WTC11 (cell line): ENCODE measurements at regions not wholly inside any gene's neighbourhood (a gene's known extent, or its start where the extent isn't known, plus 50 kb on each side); places are given as distances from the start of the nearest gene placed in this dataset.

Experiments
- ATAC-seq: fragments of 200-7000 bp; cut with Tn5 transposase; 2 replicates; pipeline ENCODE4 v1.10.0; 2021; ENCODE audit warnings: mild to moderate bottlenecking, moderate library complexity
- CTCF ChIA-PET: fragments of 300-600 bp; sonication (Branson Sonifier 250); formaldehyde crosslinking; loops from one replicate; lab custom pipeline; 2021; ENCODE audit warnings: antibody characterized with exemption; lab: Charles Lee
- POLR2A ChIA-PET: fragments of 350-600 bp; sonication (Branson Sonifier 250); formaldehyde crosslinking; loops from one replicate; lab custom pipeline; 2021; ENCODE audit warnings: antibody characterized with exemption; lab: Charles Lee
- DNase-seq: peaks from one replicate; pipeline ENCODE4 v3.0.0; 2021; ENCODE audit warnings: low spot score
- H3K27ac Mint-ChIP-seq: 2 replicates; pipeline ENCODE4 v1.8.0; 2021; ENCODE audit warnings: mixed read lengths
- H3K27me3 Mint-ChIP-seq: 2 replicates; pipeline ENCODE4 v1.8.0; 2021; ENCODE audit warnings: low read depth, mild to moderate bottlenecking, moderate library complexity, mixed read lengths
- H3K36me3 Mint-ChIP-seq: 2 replicates; pipeline ENCODE4 v1.8.0; 2021; ENCODE audit warnings: mixed read lengths
- H3K4me1 Mint-ChIP-seq: 2 replicates; pipeline ENCODE4 v1.8.0; 2022; ENCODE audit warnings: mixed read lengths
- H3K4me3 Mint-ChIP-seq: 2 replicates; pipeline ENCODE4 v1.8.0; 2021; ENCODE audit warnings: mild to moderate bottlenecking, moderate library complexity, mixed read lengths
- H3K9me3 Mint-ChIP-seq: 2 replicates; pipeline ENCODE4 v1.8.0; 2021; ENCODE audit warnings: mixed read lengths
- ELF4 ChIP-seq: sonication (generic); formaldehyde crosslinking; IDR thresholded peaks from 2 replicates; pipeline ENCODE4 v1.8.1; 2022; ENCODE audit warnings: low read depth, mild to moderate bottlenecking, moderate library complexity, missing genetic modification reagents
- ESRRA ChIP-seq: sonication (generic); formaldehyde crosslinking; IDR thresholded peaks from 2 replicates; pipeline ENCODE4 v1.8.1; 2022; ENCODE audit warnings: mild to moderate bottlenecking, missing genetic modification reagents, borderline replicate concordance
- GRHL2 ChIP-seq: fragments of 250-450 bp; sonication (Bioruptor Pico); IDR thresholded peaks from 2 replicates; pipeline ENCODE4 v1.8.0; 2022; ENCODE audit warnings: mild to moderate bottlenecking, moderate library complexity; ENCODE audit not compliant: insufficient replicate concordance, severe bottlenecking
- MXD4 ChIP-seq: fragments of 250-450 bp; sonication (Bioruptor Pico); IDR thresholded peaks from 2 replicates; pipeline ENCODE4 v1.8.0; 2021; ENCODE audit warnings: mild to moderate bottlenecking, moderate library complexity, borderline replicate concordance
- MYBL2 ChIP-seq: sonication (generic); formaldehyde crosslinking; IDR thresholded peaks from 2 replicates; pipeline ENCODE4 v1.8.1; 2023; ENCODE audit warnings: mild to moderate bottlenecking, moderate library complexity, missing genetic modification reagents
- NFE2L1 ChIP-seq: sonication (generic); formaldehyde crosslinking; IDR thresholded peaks from 2 replicates; pipeline ENCODE4 v1.8.1; 2023; ENCODE audit warnings: missing genetic modification reagents
- NR3C1 ChIP-seq: sonication (generic); formaldehyde crosslinking; conservative IDR thresholded peaks from 2 replicates; pipeline ENCODE4 v1.8.1; 2023; ENCODE audit warnings: low read depth, mild to moderate bottlenecking, missing genetic modification reagents
- PRRX2 ChIP-seq: fragments of 250-450 bp; sonication (Bioruptor Pico); IDR thresholded peaks from 2 replicates; pipeline ENCODE4 v1.8.0; 2021; ENCODE audit warnings: mild to moderate bottlenecking
- RORB ChIP-seq: fragments of 250-450 bp; sonication (Bioruptor Pico); IDR thresholded peaks from 2 replicates; pipeline ENCODE4 v1.9.0; 2021; ENCODE audit warnings: mild to moderate bottlenecking
- SMAD3 ChIP-seq: sonication (generic); formaldehyde crosslinking; IDR thresholded peaks from 2 replicates; pipeline ENCODE4 v1.8.0; 2022; ENCODE audit warnings: missing genetic modification reagents, mild to moderate bottlenecking, borderline replicate concordance
- TP53 ChIP-seq: sonication (generic); formaldehyde crosslinking; IDR thresholded peaks from 2 replicates; pipeline ENCODE4 v1.8.1; 2023; ENCODE audit warnings: mild to moderate bottlenecking, missing genetic modification reagents
- ZNF138 ChIP-seq: sonication (generic); formaldehyde crosslinking; conservative IDR thresholded peaks from 2 replicates; pipeline ENCODE4 v1.8.1; 2022; ENCODE audit warnings: mild to moderate bottlenecking, moderate library complexity, missing genetic modification reagents
- ZNF317 ChIP-seq: sonication (generic); formaldehyde crosslinking; IDR thresholded peaks from 2 replicates; pipeline ENCODE4 v1.8.1; 2023; ENCODE audit warnings: low read depth, mild to moderate bottlenecking, moderate library complexity, missing genetic modification reagents, borderline replicate concordance
- ZNF671 ChIP-seq: fragments of 250-450 bp; sonication (Bioruptor Pico); IDR thresholded peaks from 2 replicates; pipeline ENCODE4 v1.8.0; 2021; ENCODE audit warnings: mild to moderate bottlenecking
- TF ChIP-seq, protein P1 (sequence below): fragments of 250-450 bp; sonication (Bioruptor Pico); IDR thresholded peaks from 2 replicates; pipeline ENCODE4 v1.8.0; 2021; ENCODE audit warnings: mild to moderate bottlenecking
- TF ChIP-seq, protein P2 (sequence below): sonication (generic); formaldehyde crosslinking; IDR thresholded peaks from 2 replicates; pipeline ENCODE4 v1.8.1; 2022; ENCODE audit warnings: missing genetic modification reagents, borderline replicate concordance
- TF ChIP-seq, protein P3 (sequence below): sonication (generic); formaldehyde crosslinking; conservative IDR thresholded peaks from 2 replicates; pipeline ENCODE4 v1.8.1; 2023; ENCODE audit warnings: mild to moderate bottlenecking, low read depth, missing genetic modification reagents, moderate library complexity
- TF ChIP-seq, protein P4 (sequence below): sonication (generic); formaldehyde crosslinking; IDR thresholded peaks from 2 replicates; pipeline ENCODE4 v1.8.0; 2022; ENCODE audit warnings: missing genetic modification reagents
- TF ChIP-seq, protein P5 (sequence below): sonication (generic); formaldehyde crosslinking; IDR thresholded peaks from 2 replicates; pipeline ENCODE4 v1.8.0; 2022; ENCODE audit warnings: mild to moderate bottlenecking, missing genetic modification reagents

DNA sequence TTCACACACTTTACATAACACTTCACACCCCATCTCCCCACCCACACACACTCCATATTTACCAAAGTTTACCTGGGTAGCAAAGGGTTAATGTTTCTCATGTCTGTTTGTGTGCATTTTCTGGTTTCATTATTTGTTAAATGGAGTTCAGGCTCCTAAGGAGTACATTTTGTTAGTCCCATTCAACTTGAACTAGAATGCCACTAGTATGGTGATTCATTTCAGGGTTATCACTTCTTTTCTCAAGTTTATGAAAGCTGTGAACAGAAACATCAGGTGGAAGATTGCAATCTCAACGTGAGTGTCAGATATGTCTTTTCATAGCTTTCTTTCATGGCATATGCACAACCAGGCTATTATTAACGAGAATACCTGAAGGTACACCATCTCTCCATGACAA lies 1027.5 kb downstream of the GATA3 start:
- ATAC-seq (no peak), DNase-seq (no peak)
- Mint-ChIP-seq H3K27me3 (peaks cover 28% of the 10 kb centered on the region), H3K27ac (no peak overlapping the region), H3K4me1 (no peaks in the 10 kb centered on the region), H3K36me3 (no peaks in the 10 kb centered on the region), H3K9me3 (peaks cover 12% of the 10 kb centered on the region), H3K4me3 (no peak overlapping the region)
- no peak for TF ChIP-seq ELF4 (CRISPR knock-in tag)
- ChIA-PET CTCF (no interaction called here), POLR2A (no interaction called here)

DNA sequence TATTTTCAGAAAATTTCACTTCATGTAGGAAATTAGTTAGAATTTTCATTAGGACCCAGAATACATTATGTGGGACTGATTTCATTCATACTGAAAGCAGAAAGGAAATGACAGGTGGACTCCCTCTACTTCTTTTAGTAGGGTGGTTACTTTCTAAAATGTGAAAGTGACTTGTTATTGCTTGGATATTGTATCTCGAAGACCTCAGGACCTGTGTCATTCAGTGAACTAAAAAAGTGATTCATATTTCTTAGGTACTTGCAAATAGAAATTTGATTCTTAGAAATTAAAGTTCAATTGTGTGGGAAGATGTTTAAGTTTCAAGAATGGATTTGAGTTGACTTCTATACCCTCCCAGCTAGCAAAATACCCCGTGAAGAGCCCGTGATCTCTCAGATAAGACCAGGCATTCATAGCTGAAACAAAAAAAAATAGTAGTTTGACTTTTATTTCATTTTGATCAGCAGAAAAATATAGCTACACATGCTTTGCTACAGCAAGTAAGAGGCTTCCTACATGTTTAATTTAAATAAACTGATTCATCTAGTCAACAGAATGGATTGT lies 1037.1 kb downstream of the GATA3 start:
- Mint-ChIP-seq H3K4me3 (no peak overlapping the region), H3K4me1 (no peaks in the 10 kb centered on the region), H3K9me3 (no peaks in the 10 kb centered on the region), H3K27me3 (peaks cover 61% of the 10 kb centered on the region), H3K36me3 (no peaks in the 10 kb centered on the region), H3K27ac (no peak overlapping the region)
- no peak for TF ChIP-seq NR3C1 (CRISPR knock-in tag)
- TF ChIP-seq ZNF317 (CRISPR knock-in tag): no peak
- TF ChIP-seq, protein P1, sequence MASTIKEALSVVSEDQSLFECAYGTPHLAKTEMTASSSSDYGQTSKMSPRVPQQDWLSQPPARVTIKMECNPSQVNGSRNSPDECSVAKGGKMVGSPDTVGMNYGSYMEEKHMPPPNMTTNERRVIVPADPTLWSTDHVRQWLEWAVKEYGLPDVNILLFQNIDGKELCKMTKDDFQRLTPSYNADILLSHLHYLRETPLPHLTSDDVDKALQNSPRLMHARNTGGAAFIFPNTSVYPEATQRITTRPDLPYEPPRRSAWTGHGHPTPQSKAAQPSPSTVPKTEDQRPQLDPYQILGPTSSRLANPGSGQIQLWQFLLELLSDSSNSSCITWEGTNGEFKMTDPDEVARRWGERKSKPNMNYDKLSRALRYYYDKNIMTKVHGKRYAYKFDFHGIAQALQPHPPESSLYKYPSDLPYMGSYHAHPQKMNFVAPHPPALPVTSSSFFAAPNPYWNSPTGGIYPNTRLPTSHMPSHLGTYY: no peak
- no peak for ATAC-seq
- ChIA-PET CTCF (no interaction called here), POLR2A (no interaction called here)
- no peak for DNase-seq

DNA sequence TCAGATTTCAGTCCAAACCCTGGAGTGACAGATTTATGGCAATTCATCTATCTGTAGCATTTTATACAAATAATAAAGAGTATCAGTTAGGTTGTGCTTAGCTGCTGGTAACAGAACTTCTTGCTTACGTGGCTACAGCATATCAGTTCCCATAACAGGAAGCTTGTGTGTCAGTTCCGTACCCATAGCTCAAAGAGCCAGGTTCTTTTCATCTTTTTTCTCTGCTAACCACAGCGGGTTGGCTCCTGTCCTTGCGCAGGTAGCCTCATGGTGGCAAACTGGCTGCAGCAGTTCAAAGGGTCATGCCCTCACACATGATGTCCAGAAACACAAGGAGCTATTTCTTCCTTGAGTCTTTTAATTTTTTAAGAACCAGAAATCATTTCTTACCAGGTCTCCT lies 1041.8 kb downstream of the GATA3 start:
- peaks cover 3% of the 10 kb centered on the region for H3K4me1 Mint-ChIP-seq
- H3K4me3 Mint-ChIP-seq: no peak overlapping the region
- POLR2A ChIA-PET: no interaction called here
- no peaks in the 10 kb centered on the region for H3K36me3 Mint-ChIP-seq
- H3K9me3 Mint-ChIP-seq: no peaks in the 10 kb centered on the region
- H3K27me3 Mint-ChIP-seq: peaks cover 96% of the 10 kb centered on the region
- ATAC-seq (no peak), DNase-seq (no peak)
- no peak overlapping the region for H3K27ac Mint-ChIP-seq
- CTCF ChIA-PET: no interaction called here
- TF ChIP-seq ESRRA (CRISPR knock-in tag) (no peak), ZNF138 (CRISPR knock-in tag) (no peak), ZNF671 (CRISPR knock-in tag) (no peak), RORB (no peak), SMAD3 (CRISPR knock-in tag) (no peak), MYBL2 (CRISPR knock-in tag) (no peak), GRHL2 (CRISPR knock-in tag) (no peak), NFE2L1 (CRISPR knock-in tag) (no peak), TP53 (CRISPR knock-in tag) (no peak), MXD4 (no peak), PRRX2 (no peak)
- TF ChIP-seq, protein P2, sequence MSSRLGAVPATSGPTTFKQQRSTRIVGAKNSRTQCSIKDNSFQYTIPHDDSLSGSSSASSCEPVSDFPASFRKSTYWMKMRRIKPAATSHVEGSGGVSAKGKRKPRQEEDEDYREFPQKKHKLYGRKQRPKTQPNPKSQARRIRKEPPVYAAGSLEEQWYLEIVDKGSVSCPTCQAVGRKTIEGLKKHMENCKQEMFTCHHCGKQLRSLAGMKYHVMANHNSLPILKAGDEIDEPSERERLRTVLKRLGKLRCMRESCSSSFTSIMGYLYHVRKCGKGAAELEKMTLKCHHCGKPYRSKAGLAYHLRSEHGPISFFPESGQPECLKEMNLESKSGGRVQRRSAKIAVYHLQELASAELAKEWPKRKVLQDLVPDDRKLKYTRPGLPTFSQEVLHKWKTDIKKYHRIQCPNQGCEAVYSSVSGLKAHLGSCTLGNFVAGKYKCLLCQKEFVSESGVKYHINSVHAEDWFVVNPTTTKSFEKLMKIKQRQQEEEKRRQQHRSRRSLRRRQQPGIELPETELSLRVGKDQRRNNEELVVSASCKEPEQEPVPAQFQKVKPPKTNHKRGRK (CRISPR knock-in tag): no peak
- TF ChIP-seq, protein P3, sequence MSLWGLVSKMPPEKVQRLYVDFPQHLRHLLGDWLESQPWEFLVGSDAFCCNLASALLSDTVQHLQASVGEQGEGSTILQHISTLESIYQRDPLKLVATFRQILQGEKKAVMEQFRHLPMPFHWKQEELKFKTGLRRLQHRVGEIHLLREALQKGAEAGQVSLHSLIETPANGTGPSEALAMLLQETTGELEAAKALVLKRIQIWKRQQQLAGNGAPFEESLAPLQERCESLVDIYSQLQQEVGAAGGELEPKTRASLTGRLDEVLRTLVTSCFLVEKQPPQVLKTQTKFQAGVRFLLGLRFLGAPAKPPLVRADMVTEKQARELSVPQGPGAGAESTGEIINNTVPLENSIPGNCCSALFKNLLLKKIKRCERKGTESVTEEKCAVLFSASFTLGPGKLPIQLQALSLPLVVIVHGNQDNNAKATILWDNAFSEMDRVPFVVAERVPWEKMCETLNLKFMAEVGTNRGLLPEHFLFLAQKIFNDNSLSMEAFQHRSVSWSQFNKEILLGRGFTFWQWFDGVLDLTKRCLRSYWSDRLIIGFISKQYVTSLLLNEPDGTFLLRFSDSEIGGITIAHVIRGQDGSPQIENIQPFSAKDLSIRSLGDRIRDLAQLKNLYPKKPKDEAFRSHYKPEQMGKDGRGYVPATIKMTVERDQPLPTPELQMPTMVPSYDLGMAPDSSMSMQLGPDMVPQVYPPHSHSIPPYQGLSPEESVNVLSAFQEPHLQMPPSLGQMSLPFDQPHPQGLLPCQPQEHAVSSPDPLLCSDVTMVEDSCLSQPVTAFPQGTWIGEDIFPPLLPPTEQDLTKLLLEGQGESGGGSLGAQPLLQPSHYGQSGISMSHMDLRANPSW (CRISPR knock-in tag): no peak
- TF ChIP-seq, protein P4, sequence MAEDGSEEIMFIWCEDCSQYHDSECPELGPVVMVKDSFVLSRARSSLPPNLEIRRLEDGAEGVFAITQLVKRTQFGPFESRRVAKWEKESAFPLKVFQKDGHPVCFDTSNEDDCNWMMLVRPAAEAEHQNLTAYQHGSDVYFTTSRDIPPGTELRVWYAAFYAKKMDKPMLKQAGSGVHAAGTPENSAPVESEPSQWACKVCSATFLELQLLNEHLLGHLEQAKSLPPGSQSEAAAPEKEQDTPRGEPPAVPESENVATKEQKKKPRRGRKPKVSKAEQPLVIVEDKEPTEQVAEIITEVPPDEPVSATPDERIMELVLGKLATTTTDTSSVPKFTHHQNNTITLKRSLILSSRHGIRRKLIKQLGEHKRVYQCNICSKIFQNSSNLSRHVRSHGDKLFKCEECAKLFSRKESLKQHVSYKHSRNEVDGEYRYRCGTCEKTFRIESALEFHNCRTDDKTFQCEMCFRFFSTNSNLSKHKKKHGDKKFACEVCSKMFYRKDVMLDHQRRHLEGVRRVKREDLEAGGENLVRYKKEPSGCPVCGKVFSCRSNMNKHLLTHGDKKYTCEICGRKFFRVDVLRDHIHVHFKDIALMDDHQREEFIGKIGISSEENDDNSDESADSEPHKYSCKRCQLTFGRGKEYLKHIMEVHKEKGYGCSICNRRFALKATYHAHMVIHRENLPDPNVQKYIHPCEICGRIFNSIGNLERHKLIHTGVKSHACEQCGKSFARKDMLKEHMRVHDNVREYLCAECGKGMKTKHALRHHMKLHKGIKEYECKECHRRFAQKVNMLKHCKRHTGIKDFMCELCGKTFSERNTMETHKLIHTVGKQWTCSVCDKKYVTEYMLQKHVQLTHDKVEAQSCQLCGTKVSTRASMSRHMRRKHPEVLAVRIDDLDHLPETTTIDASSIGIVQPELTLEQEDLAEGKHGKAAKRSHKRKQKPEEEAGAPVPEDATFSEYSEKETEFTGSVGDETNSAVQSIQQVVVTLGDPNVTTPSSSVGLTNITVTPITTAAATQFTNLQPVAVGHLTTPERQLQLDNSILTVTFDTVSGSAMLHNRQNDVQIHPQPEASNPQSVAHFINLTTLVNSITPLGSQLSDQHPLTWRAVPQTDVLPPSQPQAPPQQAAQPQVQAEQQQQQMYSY (CRISPR knock-in tag): no peak
- TF ChIP-seq, protein P5, sequence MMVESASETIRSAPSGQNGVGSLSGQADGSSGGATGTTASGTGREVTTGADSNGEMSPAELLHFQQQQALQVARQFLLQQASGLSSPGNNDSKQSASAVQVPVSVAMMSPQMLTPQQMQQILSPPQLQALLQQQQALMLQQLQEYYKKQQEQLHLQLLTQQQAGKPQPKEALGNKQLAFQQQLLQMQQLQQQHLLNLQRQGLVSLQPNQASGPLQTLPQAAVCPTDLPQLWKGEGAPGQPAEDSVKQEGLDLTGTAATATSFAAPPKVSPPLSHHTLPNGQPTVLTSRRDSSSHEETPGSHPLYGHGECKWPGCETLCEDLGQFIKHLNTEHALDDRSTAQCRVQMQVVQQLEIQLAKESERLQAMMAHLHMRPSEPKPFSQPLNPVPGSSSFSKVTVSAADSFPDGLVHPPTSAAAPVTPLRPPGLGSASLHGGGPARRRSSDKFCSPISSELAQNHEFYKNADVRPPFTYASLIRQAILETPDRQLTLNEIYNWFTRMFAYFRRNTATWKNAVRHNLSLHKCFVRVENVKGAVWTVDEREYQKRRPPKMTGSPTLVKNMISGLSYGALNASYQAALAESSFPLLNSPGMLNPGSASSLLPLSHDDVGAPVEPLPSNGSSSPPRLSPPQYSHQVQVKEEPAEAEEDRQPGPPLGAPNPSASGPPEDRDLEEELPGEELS (CRISPR knock-in tag): no peak
- TF ChIP-seq, protein P1: no peak
